Lung (tissue), 11 donors: ENCODE measurements at regions not wholly inside any gene's neighbourhood (a gene's known extent, or its start where the extent isn't known, plus 50 kb on each side); places are given as distances from the start of the nearest gene placed in this dataset.

Source experiments
- ATAC-seq: fragments of 200-7000 bp; cut with Tn5 transposase; one replicate; pipeline ENCODE4 v1.9.1; 2020; ENCODE audit warnings: moderate number of reproducible peaks; ENCODE audit not compliant: insufficient read depth, low FRiP score
- DNase-seq, 3 donors: peaks; one replicate each; pipeline ENCODE4 v3.0.0-alpha.2; 2013 to 2017
- H3K27ac ChIP-seq, 2 donors: one replicate each; pipeline ENCODE4 v1.5.1; 2013; ENCODE audit warnings: mild to moderate bottlenecking in 2 of 2, moderate library complexity in 2 of 2, control low read depth in 1 of 2, inconsistent platforms in 1 of 2, low read depth in 1 of 2, low read length in 1 of 2
- H3K27me3 ChIP-seq, 3 donors: one replicate each; pipeline ENCODE4 v1.5.1; 2013; ENCODE audit warnings: low read length in 2 of 3; ENCODE audit not compliant: control insufficient read depth in 3 of 3, insufficient read depth in 3 of 3
- H3K36me3 ChIP-seq, 4 donors: one replicate each; pipeline ENCODE4 v1.5.1; 2013; ENCODE audit warnings: low read length in 4 of 4, mild to moderate bottlenecking in 1 of 4, moderate library complexity in 1 of 4; ENCODE audit not compliant: control insufficient read depth in 4 of 4, insufficient read depth in 4 of 4
- H3K4me1 ChIP-seq, 5 donors: one replicate each; pipeline ENCODE4 v1.5.1; 2013; ENCODE audit warnings: low read length in 5 of 5, mild to moderate bottlenecking in 2 of 5, moderate library complexity in 1 of 5; ENCODE audit not compliant: control insufficient read depth in 5 of 5, insufficient read depth in 5 of 5
- H3K4me3 ChIP-seq: one replicate; pipeline ENCODE4 v1.5.1; 2013; ENCODE audit warnings: mild to moderate bottlenecking, control low read depth, moderate library complexity
- H3K9ac ChIP-seq, 2 donors: one replicate each; pipeline ENCODE4 v1.5.1; 2013; ENCODE audit warnings: low read length in 2 of 2, control low read depth in 1 of 2; ENCODE audit not compliant: insufficient read depth in 1 of 2
- H3K9me3 ChIP-seq, 4 donors: one replicate each; pipeline ENCODE4 v1.5.1; 2013; ENCODE audit warnings: low read length in 3 of 4, mild to moderate bottlenecking in 1 of 4, moderate library complexity in 1 of 4; ENCODE audit not compliant: control insufficient read depth in 4 of 4, insufficient read depth in 3 of 4
- CTCF ChIP-seq: IDR thresholded peaks from 2 replicates; pipeline ENCODE4 v1.5.1; 2012; ENCODE audit warnings: mild to moderate bottlenecking; ENCODE audit errors: control extremely low read depth, extremely low read depth
- WGBS, 2 donors: extraction: QIAGEN DNeasy Blood & Tissue Kit; methylation state at CpG; one replicate each; pipeline ENCODE4 v1.1.7; 2013; 5-methylcytosine and 5-hydroxymethylcytosine counted together
- donor health status: control.
- donor health status: control.
- donor health status: Bipolar disorder and iron deficiency.
- donor health status: healthy.
- donor health status: DM: yes; HTN: yes; CAD: no.

GRCh38 chr2:31726457-31726856 is 145.7 kb upstream of the SRD5A2 start:
- ATAC-seq (no peak), DNase-seq (no peak)
- no peak overlapping the region for H3K9ac ChIP-seq
- H3K27me3 ChIP-seq, result no peaks in the 10 kb centered on the region
- H3K4me3 ChIP-seq, result no peak overlapping the region
- no peaks in the 10 kb centered on the region for H3K4me1 ChIP-seq
- no peak overlapping the region for H3K27ac ChIP-seq
- TF ChIP-seq CTCF, result no peak
- no peaks in the 10 kb centered on the region for H3K9me3 ChIP-seq
- whole genome bisulfite sequencing, 2 donors, result 85 to 96% methylated on average over 2 of the region's 2 CpGs
- H3K36me3 ChIP-seq, result no peaks in the 10 kb centered on the region

GRCh38 chr2:31725444-31725843 is 144.7 kb upstream of the SRD5A2 start:
- Histone ChIP-seq H3K4me1 (no peaks in the 10 kb centered on the region), H3K36me3 (no peaks in the 10 kb centered on the region), H3K4me3 (no peak overlapping the region), H3K27me3 (no peaks in the 10 kb centered on the region), H3K27ac (no peak overlapping the region), H3K9me3 (no peaks in the 10 kb centered on the region), H3K9ac (no peak overlapping the region)
- 92% methylated on average over 3 of the region's 3 CpGs for WGBS, 2 donors
- no peak for DNase-seq
- no peak for TF ChIP-seq CTCF
- ATAC-seq, result no peak

- H3K4me3 ChIP-seq, result no peak overlapping the region
- H3K9me3 ChIP-seq, result peaks cover 0 to 2% (median 0%) of the 10 kb centered on the region in 4 donors
- DNase-seq (no peak), ATAC-seq (no peak)
- H3K9ac ChIP-seq, result no peak overlapping the region
- no peak for TF ChIP-seq CTCF
- no peaks in the 10 kb centered on the region for H3K27me3 ChIP-seq
- H3K36me3 ChIP-seq, result no peaks in the 10 kb centered on the region
- no peak overlapping the region for H3K27ac ChIP-seq
- H3K4me1 ChIP-seq, result no peaks in the 10 kb centered on the region
Observed at GRCh38 chr2:31711737-31712136, 131.0 kb upstream of the SRD5A2 start.

- Histone ChIP-seq H3K36me3 (no peaks in the 10 kb centered on the region), H3K4me1 (no peaks in the 10 kb centered on the region), H3K9me3 (peaks cover 0 to 3% (median 0%) of the 10 kb centered on the region in 4 donors), H3K27ac (no peak overlapping the region), H3K9ac (no peak overlapping the region), H3K4me3 (no peak overlapping the region), H3K27me3 (no peaks in the 10 kb centered on the region)
- no peak for TF ChIP-seq CTCF
- 93 to 99% methylated on average over 2 of the region's 2 CpGs for WGBS, 2 donors
- DNase-seq (no peak), ATAC-seq (no peak)
Observed at GRCh38 chr2:31710121-31710520, 129.4 kb upstream of the SRD5A2 start.
